GM11168 (cell line): ENCODE measurements at regions not wholly inside any gene's neighbourhood (a gene's known extent, or its start where the extent isn't known, plus 50 kb on each side); places are given as distances from the start of the nearest gene placed in this dataset.

Source experiments
- in situ Hi-C: fragments of 300-500 bp; cut with MboI; formaldehyde crosslinking; loops from one replicate; pipeline ENCODE4 v1.12.0; 2022; ENCODE audit warnings: low sequenced_read_pairs; ENCODE audit not compliant: unreplicated experiment

DNA sequence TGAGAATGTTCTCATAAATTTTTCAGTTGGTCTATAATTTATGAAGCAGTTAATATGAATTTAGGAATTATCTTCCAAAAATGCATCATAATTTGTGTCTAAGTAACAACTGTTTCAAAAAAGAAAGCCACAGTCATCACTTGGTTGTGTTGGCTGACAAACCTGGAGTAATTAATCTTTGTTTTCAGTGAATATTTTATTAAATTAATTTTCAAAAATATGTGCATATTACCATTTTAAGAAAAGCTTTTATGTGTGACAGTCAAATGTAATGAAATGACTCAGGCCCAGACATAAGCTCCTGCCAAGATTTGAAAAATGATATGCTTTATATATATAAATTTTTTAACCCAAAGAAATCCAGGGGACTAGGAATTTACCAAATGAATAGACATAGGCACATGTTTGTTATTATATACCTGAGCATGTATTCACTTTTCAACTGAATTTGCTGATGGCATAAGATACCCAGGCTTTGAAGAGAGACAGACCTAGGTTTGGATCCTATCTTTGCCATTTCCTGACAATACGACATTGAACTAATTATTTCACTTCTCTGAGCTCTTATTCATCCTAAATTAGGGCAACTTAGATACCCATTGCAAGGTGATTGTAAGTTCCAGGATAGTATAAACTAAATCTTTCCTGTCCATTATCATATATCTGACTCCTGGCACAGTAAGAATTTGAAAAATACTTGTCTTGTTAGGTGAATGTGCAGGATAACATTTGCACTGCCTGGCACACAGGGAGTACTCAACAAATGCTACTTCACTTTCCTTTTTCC lies 729.5 kb upstream of the ADGRL2 start:
- in situ Hi-C loops = no loop called here

DNA sequence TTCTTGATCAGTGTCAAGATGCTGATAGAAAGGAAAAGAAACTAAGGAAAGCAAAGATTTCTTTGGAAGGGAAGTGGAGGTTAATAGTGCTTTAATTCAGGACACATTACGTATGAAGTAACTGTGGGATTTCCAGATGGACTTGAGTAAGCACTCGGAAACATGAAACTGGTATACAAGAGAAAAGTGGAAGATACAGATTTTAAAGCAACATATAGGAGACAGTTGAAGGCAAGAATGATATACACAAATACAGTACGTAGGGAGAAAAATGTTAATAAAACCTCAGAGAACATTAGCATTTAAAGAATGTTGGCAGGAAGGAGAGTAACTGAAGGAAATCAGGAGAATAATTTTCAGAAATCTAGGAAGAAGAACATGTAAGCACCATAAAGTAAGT lies 730.9 kb upstream of the ADGRL2 start:
- in situ Hi-C loops = no loop called here

DNA sequence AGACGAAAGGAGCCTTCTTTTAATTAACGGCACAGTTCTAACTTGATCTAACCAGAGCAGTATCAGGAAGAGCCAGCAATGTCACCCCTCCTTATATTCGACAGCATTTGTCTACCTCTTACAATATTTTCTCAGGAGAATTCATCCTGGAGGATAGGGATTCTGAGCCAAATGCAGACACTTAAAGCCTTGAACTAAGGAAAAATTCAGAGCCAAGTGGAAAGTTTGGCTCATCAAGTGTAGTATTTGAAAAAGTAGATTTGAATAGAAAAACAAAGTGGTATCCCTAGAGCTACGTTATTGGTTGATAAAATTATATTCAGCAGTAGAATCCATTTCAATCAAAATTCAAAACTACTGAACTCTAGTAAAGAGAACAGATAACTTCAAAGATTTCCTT lies 732.0 kb upstream of the ADGRL2 start:
- in situ Hi-C loops = no loop called here

DNA sequence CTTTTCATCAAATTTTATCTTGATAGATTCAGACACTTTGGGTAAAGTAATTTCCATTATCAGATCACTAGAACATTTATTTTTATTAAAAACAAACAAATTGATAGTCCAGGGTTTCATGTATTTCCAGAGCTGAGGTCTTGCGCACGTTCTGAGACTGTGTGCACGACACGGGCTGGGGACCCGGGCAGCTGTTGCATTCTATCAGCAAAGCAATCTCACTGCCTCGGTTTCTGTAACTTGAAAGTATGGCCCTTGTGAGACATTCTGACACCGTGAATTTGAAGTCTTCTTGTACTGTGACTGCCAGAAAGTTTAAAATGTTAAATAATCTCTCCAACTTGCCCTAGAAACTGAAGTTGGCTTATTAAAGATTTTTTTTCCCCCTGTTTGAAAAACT lies 746.9 kb upstream of the ADGRL2 start:
- in situ Hi-C loops = no loop called here

DNA sequence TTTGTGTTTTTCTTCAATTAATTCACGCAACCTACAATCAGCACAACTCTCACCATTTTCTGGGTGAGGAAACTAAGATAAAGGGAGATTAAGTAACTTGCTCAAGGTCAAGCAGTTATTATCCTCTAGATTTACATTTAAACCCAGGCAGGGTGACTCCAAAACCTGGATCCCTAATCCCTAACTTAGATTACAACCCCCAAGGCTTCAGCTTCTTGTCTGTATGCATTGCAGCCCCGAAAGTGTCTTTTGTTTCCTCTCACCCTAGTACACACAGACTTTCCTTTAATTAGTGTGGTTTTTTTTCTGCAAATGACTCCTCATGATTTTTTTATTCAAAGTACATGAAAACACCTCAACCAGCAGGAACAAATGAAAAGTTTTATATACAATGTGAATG lies 748.6 kb upstream of the ADGRL2 start:
- in situ Hi-C loops = no loop called here

DNA sequence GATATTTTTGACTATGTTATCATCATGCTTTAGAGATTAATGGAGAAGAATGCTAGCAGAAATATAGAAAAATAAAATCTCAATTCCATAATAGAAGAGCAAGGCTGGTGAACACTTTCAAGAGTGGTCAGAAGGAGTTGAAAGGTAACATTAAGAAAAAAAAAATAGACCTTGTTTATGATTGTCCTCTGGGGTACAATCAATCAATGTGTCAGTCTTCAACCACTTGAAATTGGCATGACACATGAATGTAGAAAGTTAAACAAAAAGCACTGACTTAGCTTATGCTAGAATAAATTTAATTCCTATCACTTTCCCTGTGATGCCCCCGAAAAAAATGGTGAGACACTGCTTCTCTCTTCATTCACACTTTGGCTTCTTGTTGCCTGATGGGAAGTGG lies 750.3 kb upstream of the ADGRL2 start:
- in situ Hi-C loops = no loop called here

DNA sequence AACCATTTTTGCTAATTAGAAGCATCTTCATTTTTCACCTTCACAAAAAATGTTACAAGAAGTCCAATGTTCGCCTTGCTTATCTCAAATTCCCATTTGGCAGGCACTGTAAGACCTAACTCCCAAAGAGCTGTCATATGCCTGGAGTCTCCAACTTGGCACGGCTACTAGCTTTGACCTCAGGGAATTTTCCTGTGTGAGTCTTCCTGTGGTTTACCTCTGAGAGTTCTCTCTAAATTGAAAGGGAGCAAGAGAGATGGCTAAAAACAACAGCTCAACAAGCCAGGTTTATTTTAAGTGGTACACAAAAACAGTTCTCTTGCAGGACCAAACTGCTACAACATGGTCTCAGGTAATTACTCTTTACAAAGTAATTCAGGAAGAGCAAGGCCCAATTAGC lies 756.0 kb upstream of the ADGRL2 start:
- in situ Hi-C loops = no loop called here

DNA sequence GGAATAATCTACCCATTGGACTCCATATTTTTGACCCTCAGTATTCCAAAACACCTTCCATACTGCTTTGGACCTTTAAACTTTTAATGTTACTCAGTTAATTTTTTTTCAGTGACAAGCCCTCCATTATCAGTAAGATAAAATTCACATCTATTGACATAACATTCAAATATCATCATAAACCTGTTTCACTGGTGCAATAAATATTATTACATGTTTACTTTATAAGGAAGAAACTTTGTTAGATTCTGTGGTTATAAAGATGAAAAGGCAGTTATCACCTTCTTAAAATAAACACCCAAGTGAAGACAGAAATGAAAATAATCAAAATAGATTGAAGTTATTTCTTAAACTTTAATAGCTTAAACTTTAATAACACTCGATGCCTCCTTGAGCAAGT lies 758.5 kb upstream of the ADGRL2 start:
- in situ Hi-C loops = no loop called here

DNA sequence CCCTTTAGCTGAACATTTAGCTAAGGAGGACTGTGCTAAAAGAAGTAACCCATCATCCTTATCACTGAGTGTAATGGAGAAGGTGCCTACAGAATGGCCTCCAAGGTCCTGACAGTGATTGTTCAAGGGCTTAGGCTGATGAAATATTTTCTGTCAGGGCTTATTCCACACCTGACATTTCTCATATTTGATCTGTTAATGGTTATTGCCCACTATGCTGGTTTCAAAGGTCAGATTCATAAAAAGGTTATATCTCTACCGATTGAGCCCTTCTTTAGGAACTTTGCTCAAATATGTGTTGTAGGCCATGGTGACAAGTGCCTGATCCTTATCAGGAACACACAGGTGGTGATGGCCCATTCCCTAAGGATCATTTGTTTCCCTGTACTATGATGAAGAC lies 766.4 kb upstream of the ADGRL2 start:
- in situ Hi-C loops = no loop called here

DNA sequence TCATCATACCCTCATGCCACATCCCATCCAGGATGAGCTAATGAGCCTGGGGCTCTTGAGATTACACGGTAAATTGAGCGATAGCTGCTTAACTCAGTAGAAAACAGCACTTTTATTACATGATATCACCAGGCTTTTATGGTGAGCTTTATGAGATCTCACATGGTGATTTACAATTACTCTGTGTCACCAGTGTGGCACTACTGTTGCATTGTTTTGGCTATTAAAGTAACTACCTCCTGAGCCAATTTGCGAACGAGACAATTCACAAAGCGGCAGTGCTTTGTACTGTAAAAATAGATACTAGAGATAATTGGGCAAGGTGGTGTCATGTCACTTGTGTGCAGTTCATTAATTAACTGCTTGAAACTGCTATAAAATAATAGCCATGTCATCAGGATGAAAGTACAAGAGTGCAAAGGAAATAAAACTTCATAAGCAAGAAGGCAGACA lies 767.7 kb upstream of the ADGRL2 start:
- in situ Hi-C loops = no loop called here

DNA sequence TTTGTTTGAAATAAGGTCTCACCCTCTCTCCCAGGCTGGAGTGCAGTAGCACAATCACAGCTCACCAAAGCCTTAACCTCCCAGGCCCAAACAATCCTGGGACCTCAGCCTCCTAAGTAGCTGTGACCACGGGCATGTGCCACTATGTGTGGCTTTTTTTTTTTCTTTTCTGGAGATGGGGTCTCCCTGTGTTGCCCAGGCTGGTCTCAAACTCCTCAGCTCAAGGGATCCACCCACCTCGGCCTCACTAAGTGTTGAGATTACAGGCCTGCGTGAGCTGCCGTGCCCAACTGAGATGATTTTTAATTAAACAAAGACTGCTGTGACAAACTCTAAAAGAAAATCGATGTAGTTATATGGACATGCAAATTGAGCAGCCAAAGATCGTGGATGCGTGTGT lies 768.4 kb upstream of the ADGRL2 start:
- in situ Hi-C loops = no loop called here

DNA sequence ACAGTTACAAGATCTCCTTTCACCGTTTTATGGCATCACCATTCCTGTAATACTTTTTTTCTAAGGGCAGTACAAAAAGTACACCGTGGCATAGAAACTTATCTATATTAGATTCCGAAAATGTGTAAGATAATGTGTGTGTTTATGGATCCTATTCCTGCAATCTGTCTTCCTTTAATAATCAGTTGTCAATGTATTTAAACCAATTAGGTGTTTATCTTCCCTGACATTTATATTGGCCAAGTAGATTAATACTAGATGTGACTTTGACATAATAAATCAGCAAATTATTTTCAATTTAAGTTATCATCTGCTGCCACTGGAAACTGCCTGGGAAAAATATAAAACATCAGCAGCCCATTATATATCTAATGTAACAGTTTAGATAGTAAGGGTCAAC lies 770.3 kb upstream of the ADGRL2 start:
- in situ Hi-C loops = no loop called here

DNA sequence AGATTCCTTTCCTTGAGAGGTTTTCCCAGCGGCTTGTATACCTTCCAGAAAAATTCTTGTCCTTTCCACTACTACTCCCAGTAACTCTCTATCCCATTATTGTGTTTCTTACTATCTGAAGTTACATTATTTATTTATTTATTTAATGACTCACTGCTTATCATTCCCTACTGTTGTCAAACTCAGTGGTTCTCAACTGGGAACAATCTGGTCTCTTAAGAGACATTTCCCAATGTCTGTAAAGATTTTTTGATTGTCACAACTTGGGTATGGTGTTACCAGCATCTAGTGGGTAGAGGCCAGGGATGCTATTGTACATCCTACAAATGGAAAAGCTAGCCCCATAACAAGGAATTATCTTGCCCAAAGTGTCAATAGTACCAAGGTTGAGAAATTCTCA lies 771.5 kb upstream of the ADGRL2 start:
- in situ Hi-C loops = no loop called here

DNA sequence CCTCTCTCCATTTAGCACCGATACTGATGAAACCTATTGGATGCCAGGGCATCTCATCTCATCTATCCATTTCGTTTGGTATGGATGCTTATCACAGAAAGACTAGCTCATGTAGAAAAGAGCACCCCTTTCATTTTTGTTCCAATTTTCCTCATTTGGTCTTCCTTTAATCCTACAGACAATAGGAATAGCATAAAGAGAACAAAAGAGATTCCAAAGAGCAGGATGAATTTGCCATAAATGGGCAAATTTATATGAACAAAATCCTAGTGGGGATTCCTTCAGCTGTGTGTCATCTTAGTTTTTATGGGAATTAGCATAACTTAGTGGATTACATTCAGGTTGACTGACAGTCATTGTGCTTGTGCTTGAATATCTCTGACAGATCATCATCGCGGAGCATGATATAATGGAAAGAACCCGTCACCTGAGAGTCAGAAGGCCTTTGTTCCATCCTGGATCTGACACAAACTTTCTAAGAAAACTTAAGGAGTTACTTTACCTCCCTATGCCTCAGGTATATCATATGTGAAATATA lies 777.5 kb upstream of the ADGRL2 start:
- in situ Hi-C loops = no loop called here

DNA sequence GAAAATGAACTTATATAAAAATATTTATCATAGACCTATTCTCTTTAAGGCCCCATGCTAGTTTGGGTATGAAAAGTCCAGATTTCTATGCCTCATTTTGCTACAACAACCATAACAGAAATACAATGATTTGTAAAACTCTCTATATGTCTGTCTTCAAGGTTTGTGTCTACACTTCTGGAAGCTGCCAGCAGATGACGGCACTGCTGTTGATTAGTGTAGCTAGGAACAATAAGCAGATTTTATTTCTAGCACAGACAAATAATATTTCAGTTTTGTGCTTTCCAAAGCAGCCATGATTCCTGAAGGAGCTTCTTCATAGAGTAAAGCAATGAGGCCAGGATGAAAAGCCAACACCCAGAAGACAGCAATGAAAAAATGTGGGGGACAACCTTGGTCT lies 779.6 kb upstream of the ADGRL2 start:
- in situ Hi-C loops = no loop called here

DNA sequence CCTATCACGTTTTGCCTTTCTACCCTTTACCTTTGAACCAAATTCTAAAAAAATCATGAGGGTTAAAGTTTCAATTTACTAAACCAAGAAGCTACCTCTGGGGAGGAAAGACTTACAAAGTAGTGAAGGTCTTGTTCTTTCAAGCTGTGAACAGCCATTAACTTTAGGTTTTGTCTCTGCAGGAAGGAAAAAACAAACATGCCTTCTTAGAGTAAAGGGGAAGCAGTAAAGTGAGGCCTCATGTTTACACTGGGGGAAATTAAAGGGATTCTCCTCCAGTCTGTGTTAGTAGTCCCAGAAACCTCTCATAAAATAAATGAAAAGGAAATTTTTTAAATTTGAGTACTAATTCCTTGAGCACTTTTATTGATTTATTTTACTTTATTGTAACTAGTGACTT lies 780.2 kb upstream of the ADGRL2 start:
- in situ Hi-C loops = no loop called here

DNA sequence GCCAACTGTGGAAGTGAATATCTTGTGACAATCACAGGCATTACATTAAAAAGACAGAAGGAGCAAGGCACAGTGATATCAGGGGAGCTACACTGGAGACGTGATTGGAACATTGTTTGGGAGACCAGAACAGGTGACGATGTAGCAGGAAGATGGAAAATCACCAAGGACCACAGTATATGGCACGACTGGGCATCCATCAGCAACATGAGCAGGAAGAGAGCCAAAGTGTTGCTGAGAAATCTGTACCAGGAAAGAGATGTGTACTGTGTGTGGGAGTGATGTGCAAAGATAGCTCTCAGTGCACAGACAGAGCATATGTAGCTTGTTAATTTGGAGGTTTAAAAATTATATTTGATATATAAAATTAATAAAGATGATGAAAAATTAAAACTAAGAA lies 790.6 kb upstream of the ADGRL2 start:
- in situ Hi-C loops = no loop called here

DNA sequence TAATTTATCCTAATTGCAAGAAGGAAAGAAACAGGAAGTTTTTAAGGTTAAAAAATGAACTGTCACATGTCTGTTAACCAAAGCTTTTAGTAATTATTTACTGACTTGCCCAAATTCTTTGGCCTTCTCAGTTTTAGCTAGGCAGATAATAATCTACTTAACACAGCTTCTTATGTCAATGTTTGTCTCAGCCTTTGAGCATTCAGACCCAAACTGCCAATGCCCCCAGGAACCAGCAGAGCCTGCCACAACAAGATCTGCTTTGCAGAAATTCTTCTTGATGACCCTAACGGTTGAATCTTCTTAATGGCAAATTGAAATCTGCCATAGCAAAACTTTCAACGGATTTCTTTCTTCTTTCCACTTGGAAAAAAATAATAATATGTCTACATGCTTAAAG lies 792.4 kb upstream of the ADGRL2 start:
- in situ Hi-C loops = no loop called here

DNA sequence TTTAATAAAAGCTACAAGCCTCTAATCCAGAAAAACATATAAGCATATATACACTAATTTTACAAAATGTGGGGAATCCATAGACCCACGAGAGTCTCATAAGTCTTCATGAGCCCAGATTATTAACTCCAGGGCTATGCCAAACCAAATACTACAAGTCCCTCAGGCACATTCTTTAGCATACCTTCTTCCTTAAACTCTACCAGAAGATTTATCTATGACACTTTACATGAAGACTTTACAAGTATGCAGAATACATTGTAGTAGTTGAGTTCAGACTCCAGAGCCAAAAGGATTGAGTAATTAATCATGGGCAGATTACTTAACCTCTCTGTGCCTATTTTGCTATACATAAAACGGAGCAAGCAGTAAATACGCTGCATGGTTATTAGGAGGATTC lies 793.7 kb upstream of the ADGRL2 start:
- in situ Hi-C loops = no loop called here

DNA sequence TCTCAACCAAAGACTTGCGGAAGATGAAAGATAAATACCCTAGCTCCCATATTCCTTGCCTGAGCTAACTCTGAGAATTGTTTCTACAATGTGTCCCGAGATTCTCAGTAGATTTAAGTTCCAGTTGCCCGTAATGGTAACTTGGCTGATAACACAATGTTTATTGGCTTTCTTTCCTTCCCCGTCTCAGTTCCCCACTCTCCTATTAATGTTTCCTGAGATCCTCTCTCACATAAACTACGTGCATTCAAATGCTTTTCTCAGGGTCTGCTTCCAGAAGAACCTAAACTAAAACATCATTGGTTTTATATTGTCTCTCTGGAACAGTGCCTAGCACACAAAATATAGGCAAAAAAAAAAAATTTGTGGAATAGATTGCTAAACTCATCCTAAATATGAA lies 794.2 kb upstream of the ADGRL2 start:
- in situ Hi-C loops = no loop called here

DNA sequence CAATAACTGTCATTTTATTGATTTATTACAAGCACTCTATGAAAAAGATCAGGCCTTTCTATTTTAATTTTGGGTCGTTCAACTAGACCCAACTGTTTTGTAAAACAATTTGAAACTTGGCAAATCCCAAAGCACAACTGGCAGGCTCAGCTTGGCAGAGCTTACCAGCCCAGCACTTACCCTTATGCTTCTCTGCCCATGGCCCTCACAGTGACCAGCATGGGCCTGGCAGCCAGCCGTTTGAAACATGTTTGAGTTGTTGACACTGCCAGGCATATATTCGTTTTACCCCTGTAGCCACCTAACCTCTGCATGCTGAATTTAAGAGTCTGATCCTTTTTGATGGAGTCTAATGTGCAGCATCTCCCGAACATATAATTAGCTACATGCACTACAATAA lies 796.7 kb upstream of the ADGRL2 start:
- in situ Hi-C loops = no loop called here

DNA sequence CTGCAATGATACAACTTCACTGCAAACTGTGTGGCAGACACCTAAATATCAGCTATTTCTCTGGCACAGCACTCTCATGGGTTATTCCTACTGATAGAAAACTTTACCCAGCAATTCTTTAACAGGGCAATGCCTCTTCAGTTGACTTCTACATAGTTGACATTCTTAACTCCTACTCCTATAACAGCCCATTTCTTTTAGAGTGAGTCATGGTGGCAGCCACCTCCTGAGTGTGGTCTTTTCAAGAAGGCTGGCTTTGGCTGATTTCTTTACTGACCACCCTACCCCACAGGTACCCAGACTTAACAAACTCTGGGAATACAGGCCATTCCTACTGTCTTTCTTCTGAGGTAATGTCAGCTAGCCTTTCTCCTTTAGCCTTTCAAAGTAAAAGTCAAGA lies 805.8 kb upstream of the ADGRL2 start:
- in situ Hi-C loops = no loop called here
